ENCODE measurements at regions not wholly inside any gene's neighbourhood (a gene's known extent, or its start where the extent isn't known, plus 50 kb on each side); places are given as distances from the start of the nearest gene placed in this dataset.
"Not testable (repeated sequence)": the region's sequence is repeated elsewhere in the genome, so short reads cannot be mapped to it uniquely, and the experiment has no call there.

DNA sequence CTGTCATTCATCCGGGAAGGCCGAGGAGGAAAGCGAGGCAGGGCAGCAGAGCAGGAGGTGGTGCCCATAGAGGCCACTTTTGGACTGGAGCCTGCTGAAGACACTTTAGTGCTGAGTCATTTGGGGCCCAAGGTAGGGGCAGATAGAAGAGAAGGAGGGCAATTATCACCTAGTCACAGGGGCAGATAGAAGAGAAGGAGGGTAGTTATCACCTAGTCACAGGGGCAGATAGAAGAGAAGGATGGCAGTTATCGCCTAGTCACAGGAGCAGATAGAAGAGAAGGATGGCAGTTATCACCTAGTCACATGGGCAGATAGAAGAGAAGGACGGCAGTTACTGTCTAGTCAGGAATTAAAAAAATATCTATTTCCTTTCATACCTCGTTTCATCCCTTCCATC, 1372.6 kb downstream of the FOXD4L5 start:
- DNase-seq, result not testable (repeated sequence)

DNA sequence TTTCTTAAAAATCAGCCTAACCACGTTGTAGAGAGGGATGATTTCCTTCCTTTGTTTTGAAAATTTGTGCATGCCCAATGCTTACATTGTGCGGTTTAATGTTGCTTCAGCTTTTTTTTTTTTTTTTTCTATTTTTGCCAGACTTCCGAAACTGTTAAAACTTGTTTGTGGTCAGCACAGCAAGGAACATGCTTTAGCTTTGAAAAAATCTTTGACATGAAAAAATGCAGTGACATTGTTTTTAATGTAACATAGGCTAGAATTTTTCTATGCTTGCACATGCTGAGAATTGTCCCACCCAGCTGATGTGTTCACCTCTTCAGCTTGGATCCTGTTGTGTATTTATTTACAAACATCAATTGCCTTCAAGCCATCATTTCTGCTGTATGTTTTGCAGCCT, 1375.9 kb downstream of the FOXD4L5 start:
- not testable (repeated sequence) for DNase-seq

DNA sequence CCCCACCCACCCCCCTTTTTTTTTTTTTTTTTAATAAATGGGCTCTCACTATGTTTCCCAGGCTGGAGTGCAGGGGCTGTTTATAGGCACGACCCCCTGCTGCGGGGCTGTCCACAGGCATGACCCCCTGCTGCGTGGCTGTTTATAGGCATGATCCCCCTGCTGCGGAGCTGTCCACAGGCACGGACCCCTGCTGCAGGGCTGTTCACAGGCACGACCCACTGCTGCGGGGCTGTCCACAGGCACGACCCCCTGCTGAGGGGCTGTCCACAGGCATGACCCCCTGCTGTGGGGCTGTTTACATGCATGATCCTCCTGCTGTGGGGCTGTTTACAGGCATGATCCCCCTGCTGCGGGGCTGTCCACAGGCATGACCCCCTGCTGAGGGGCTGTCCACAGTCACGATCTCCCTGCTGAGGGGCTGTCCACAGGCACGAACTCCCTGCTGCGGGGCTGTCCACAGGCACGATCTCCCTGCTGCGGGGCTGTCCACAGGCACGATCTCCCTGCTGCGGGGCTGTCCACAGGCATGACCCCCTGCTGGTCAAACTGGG, 1385.3 kb downstream of the FOXD4L5 start:
- not testable (repeated sequence) for DNase-seq

DNA sequence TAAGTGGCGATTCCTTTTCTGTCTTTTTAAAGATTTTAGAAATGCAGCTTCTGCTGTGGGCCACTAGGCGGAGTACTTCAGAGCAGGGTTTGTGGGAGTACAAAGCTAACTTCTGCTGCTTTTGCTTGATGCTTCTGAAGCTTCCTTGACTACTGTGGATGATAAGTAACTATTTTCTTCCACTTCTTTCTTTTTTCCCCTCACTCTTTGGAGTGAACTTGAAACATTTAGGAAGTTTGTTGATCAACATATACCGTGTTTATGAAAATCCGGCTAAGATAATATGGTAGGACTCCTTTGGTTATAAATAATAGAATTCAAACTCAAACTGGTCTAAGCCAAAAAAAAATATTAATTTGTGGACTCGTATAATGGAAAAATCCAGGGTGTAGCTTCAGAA, 1403.6 kb downstream of the FOXD4L5 start:
- DNase-seq, result not testable (repeated sequence)

DNA sequence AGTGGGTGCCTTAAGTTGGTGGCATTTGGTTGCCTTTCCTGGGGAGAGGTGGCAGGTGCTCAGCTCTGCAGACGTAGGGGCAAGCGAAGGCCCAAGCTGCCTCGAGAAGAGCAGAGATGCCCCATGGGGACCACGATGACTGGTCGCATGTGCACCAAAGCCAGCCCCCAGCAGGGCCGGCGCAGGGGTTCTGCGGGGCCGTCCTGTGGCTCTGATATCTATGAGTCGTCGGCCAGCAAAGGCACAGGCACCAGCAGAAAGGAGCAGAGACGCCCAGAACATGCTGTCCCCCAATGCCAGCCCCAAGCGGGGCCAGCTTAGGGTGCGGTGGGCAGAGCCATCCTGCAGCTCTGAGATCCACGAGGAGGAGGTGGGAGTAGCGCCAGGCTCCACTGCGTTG, 1408.6 kb downstream of the FOXD4L5 start:
- not testable (repeated sequence) for DNase-seq

DNA sequence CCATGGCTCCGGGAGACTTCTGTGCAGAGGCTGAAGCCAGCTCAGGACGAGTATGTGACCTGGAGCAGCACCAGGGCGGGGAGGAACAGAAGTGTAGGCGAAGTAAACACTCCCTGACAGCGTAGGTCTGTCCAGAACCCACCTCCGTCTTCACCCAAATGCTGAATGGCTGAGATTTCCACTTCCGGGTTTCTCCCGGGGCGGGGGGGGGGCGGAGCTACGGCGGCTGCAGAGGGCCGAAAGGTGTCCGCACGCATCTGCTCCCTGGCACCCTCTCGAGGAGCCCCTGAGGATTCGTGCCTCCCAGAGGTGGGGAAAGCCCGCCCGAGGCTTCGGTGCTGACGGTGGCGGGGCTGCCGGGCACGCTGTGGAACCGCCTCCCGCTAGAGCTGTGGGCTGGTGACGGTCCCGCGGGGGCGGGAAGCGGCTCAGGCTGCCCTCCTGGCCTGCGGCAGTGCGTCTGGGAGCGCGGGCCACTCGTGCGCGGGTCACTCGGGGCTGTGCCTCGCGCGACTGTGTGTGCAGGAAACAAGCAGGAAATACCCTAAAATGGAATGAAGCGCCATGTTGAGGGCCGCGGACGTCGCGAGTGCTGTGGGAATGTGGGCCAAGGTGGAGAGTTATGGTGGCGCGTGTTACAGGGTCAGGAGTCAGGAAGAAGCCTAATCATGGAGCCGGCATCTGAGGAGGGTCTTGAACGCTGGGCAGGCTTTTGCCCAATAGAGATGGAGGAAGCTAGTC, 1425.4 kb downstream of the FOXD4L5 start:
- no peak for DNase-seq

DNA sequence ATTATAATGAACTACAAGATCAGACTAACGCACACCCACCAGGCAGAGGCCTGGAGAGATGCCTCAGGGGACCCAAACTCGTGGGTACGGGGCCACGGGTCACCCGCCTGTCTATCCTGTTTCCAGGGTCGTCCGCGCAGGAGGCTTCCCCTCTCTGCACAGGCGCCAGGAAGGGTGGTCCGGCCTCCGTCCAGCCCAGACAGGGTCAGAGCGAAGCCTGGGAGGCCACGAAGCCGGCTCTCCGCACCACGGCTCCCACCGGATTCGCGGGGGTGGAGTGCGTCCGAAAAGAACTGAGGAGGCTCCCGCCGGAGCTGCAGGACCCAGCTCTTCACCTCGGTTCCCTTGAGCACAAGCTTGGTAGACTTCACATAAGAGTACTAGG, 1425.9 kb downstream of the FOXD4L5 start:
- DNase-seq, result not testable (repeated sequence)

DNA sequence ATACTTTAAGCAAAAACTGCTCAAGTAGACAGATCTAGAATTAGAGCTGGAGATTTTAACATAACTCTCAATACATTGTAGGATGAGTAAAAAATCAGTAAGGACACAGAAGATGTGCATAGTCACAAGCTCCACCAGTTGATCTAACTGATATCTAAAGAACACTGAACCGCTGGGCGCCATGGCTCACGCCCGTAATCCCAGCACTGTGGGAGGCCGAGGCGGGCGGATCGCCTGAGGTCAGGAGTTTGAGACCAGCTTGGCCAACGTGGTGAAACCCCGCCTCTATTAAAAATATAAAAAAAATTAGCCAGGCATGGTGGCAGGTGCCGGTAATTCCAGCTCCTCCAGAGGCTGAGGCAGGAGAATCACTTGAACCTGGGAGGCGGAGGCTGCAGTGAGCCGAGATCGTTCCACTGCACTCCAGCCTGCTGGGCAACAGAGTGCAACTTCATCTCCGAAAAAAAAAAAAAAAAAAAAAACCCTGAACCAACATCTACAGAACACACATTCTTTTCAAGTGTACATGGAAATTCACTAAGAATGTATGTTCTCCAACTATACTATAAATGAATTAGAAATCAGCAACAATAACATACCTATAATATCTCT, 1431.8 kb downstream of the FOXD4L5 start:
- DNase-seq, result not testable (repeated sequence)

DNA sequence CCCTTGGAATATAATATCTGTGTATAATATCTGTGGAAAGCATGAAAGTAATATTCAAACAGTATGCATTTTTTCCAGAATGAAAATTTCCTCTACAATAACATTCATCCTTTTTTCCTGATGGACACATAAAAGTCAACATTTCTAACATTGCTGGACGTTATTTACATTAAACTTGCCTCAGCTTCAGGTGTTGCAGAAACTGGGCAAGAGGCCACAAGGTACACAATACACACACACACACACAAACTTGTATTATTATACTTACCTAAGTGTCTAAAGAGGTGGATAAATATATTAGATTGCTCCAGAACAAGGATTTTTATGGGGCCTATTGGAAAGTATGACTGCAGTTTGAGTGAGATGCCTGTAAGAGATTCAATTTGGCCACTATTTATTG, 1460.2 kb downstream of the FOXD4L5 start:
- not testable (repeated sequence) for DNase-seq

DNA sequence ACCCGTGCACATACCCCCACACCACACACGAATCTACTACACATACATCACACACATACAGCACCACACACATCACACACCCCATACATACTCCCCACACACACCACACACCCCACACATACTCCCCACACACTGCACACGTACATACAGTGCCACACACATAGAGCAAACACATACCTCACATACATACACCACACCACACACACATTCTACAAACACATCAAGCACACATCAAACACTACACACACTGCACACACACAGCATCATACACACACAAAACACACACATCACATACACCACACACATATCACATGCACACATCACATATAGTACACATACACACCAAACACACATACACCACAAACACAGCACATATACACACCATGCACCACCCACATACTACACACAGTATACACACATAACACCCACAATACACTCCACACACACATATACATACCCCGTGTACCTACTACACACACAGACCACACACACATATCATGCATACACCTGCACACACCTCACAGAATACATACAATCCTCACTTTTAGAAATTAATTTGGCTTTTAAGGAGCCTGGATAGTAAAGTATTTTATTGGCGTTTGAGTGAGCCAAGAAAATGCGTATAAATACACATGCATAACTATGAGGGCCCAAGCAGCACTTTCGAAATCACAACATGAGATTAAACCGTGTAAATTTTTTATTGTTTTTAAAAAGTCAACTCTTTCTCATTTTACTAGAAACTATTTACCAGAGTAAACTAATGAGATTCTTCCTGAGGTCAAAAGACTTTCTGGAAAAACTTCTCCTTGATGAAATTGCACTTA, 1461.4 kb downstream of the FOXD4L5 start:
- not testable (repeated sequence) for DNase-seq

DNA sequence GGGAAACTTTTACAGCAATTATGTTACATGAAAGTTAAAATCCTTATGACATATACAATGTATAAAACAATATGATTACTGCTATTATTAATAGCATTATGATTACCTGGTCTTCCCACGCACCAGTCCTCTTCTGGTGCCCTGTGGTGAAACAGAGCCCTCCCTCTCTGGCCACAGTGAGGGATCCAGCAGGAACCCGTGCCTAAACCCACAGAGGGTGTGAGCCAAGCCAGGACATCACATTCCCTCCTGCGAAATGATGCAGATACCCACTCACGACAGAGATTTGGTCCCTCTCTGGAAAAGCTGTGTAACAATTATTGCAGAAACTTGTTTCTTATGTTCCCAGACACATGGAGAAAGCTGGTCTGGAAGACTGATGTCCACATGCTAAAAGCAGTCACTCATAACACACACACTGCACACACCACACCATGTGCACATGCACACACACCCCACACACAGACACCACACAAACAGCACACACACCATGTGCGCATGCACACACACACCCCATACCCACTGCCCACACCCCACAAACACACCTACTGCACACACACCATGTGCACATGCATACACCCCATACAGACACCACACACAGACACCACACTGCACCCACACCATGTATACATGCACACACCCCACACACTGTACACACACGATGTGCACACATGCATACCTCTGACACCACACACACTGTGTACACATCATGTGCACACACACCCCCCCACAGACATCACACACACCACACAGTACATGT, 1462.2 kb downstream of the FOXD4L5 start:
- not testable (repeated sequence) for DNase-seq

DNA sequence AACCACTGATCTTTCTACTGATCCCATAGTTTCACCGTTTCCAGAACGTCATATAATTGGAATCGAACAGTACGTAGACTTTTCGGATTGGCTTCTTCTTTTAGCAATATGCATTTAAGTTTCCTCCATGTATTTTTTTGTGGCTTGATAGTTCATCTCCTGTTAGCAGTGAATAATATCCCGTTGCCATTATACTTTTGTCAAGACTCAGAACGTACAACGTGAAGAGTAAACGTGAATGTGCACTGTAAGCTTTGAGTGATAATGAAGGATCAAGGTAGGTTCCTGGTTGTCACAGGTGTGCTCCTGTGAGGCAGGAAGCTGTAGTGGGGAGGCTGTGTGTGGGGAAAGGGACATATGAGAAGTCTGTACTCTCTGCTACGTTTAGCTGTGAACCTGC, 1463.7 kb downstream of the FOXD4L5 start:
- not testable (repeated sequence) for DNase-seq

DNA sequence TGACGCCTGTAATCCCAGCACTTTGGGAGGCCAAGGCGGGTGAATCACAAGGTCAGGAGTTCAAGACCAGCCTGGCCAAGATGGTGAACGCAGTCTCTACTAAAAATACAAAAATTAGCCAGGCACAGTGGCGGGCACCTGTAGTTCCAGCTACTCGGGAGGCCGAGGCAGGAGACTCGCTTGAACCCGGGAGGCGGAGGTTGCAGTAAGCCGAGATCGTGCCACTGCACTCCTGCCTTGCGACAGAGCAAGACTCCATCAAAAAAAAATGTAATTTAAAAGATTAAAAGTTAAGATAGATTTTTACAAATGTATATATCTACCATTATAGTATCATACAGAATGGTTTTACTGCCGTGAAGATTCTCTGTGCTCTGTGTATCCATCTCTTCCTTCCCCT, 1464.1 kb downstream of the FOXD4L5 start:
- DNase-seq, result not testable (repeated sequence)

DNA sequence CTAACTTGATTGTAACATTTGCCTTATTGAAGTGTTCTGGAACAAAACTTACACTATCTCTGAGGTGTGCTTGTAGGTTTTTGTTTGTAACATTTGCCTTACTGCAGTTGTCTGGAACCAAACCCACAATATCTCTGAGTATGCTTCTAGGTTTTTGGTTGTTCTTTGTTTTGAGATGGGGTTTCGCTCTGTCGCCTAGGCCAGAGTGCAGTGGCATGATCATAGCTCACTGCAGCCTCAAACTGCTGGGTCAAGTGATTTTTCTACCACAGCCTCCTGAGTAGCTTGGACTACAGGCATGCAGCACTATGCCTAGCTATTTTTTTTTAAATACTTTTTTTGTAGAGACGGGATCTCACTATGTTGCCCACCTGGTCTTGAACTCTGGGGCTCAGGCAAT, 1464.6 kb downstream of the FOXD4L5 start:
- not testable (repeated sequence) for DNase-seq

DNA sequence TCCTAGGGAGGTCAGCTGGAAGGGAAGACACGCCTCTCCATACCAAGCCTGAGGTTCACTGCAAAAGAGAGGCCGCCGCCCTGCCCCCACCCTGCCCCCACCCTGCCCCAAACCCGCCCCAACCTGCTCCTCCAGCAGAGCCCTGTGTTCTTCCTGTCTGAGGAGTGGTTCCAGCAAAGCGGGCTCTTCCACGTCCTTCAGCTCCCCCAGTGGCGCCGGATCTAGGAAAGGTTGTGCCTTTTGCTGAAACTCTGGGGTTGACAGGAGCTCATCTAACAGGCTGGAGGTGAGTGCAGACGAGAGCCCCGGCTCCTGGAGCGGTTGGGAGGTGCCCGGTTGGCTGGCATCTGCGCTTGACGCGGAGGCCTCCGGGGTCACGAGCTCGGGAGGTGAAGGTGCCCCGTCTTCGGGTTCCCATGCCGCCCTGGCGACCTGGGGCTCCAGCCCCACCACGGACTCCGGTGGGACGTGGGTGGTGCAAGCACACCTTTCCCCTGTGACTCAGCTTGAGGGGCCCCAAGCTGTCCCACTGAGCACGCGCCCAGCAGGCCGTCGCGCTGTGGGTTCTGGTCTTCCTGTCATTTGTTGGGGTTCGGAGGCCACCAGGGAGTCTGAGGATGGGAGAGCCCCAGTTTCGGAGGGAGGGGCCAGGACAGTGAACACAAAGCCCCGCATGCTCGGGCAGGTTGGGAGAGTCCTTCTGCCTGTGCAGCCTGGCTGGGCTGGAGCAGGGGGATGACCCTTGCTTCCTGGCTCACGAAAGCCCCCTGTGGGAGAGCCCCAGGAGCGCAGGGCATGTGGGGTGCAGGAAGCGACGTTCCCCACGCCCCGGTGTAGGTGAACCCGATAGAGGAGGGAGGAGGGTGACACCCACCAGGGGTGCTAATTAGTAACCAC, 1467.1 kb downstream of the FOXD4L5 start:
- DNase-seq, result no peak

DNA sequence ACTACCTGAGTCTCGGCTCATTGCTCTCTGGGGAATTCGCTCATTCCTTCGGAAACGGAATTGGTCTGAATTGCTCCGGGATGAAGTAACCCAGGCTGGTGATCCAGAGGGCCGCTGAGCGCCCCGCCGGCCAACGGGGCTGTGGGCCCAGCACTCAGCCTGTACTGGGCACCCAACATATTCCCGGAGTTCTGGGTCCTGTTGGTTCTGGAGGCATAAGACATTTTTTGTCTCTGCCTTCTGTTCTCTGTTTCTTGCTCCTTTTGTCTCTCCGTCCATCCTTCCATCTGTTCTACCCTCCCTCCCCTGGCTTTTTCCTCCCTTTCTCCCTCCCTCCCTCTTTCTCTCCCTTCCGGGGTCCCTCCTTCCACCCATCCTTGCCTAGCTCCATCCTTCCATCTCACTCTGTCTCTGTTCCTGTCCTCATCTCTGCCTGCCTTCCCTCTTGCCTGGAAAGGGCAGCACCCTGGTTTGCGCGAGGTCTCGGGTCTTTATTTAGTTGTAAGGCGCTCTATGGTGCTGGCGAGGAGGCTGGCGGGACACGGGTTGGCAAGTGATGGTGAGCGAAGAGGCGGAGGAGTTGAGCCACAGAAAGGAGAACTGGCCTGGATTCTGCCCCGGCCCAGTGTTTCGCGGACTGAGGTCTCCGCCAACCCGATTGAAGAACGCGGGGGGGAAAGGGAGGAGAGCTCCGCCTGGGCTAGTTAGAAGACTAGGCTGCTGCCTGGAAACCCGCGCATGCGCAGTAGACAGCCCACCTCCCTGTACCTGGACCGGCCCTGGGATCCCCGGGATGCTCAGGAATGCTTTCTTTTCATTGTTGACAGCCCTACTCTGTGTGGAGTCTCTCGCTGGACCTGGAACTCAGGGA, 1468.0 kb downstream of the FOXD4L5 start:
- no peak for DNase-seq

DNA sequence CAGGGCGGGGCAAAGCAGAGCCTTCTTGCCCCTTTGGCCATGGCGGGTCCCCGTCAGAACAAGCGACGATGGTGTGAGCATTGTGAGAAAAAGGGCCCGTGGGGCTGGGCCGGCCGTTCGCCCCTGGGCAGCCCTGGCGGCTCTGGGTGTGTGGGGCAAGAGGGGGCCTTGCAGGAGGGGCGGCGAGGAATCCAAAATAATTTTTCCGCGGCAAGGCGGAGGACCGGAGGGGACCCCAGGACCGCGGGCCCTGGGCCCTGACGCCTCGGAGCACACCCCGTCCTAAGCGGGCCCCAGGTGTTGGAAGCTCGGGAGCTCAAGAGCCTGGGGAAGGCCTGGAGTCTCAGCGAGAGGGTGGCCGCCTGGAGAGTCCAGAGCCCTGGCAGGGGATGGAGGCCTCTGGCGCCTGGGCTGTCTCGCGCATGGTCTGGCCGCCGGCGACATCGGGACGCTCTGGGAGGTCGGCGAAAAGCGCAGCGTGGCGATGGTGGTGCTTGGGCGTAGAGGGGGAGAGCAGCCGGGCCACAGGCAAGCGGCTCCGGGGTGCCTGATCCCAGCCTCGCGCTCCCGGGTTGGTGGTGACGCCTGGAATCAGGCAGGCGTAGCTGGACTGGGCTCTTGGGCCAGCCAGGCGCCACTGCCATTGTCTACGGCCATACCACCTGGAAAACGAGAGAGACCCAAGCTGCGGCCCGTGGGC, 1469.9 kb downstream of the FOXD4L5 start:
- DNase-seq, result not testable (repeated sequence)

DNA sequence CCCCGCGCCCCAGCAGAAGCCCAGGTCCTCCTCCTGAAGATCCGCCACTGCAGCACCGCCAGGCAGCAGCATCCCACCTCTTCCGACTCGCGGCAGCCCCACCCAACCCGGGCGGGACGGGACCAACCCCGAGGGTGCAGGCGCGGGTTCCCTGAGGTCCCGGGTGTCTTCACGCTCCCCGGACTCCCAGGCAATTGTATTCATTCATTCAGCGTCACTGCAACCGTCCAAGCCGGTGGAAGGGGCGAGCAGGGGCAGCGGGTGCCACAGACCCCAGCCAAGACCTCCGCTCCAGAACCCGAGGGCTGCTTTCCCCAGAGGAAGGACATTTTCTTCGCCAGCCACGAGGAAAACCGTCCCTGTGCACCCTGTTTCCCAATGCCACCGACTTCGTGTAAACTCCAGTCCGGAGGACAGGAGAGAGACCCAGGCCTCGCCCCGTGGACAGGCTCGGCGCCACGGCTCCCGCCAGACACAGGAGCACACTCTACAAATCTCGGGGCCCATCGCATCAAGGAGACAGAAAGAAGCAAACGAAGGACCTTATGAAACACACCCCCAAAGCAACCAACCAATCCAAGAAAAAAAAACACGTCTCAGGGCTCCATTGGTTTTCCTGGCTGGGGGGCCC, 1471.5 kb downstream of the FOXD4L5 start:
- DNase-seq, result not testable (repeated sequence)

DNA sequence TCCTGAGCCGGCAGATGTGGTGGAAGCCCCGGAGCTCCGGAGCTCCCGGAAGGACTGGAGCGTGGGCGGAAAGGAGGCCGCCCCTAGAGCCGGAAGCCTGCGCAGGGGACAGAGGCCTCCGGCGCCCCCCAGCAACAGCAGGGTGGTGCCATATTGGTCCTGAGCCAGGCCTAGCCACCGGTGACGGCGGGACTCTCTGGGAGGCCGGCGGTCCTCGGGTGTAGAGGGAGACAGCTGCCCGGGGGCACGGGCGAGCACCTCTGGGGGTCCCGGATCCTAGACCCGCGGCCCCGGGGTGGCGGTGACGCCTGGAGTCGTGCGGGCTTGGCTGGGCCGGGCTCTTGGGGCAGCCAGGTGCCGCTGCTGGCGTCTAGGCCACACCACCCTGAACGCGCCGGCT, 1472.2 kb downstream of the FOXD4L5 start:
- DNase-seq, result not testable (repeated sequence)
